GM19463 (cell line): ENCODE measurements at regions not wholly inside any gene's neighbourhood (a gene's known extent, or its start where the extent isn't known, plus 50 kb on each side); places are given as distances from the start of the nearest gene placed in this dataset.

ENCODE experiments used
- ATAC-seq: cut with Tn5 transposase; IDR thresholded peaks from one replicate; pipeline ENCODE4 v1.9.1; 2021; ENCODE audit warnings: mild to moderate bottlenecking, moderate library complexity; ENCODE audit not compliant: unreplicated experiment

DNA sequence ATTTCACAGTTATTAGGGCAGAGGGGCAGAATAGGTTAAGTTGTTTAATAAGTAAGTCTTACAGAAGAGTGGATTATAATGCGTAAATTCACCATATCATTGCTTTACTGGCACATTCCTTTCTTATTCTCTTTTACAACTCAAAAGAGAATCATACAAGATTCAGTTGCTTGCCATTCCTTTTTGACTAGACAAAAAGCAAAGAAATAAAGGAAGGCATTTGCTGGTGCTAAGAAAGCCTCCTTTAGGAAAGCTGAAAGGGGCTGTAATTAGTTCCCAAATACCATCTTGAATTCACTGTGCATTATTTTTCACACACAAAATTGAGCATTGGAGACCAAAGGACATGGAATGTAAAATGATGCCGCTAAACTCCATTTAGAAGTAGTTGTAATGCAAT, 499.3 kb downstream of the NXPH1 start:
- ATAC-seq = no peak

- no peak for ATAC-seq
These were observed 503.8 kb downstream of the NXPH1 start for GRCh38 chr7:8937204-8937603.

DNA sequence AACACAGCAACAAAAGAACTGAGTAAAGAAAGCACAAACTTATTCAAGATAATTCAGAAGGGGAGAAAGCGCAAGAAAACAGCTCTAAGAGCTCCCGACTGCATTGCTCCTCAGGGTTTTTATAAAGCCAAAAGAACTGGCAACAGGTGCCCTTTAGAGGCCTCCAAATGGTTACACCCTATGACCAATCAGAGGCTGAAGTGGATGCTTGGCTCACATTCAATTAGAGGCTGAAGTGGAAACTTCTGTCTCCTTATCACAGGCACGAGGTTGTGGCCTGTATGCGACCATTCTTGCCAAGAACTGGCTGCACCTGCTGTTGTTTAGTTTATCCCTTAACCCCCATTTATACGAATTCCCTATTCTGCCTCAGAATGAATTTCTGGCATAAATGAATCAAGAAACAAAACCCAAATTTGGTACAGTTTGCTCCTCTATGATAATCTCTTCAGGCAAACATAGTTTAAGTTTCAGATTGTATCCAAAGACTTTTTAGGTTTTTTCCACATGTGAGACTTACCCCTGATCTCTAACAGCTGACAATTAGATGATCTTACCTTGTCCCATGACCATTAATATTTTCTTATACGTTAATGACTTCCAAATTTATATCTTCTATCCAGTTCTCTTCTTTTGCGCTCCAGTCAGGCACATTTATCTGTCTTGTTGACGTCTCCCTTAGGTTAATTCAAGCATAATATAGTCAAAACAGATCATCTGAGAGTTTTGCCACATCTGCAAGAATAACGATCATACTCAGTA, 504.8 kb downstream of the NXPH1 start:
- ATAC-seq = no peak

DNA sequence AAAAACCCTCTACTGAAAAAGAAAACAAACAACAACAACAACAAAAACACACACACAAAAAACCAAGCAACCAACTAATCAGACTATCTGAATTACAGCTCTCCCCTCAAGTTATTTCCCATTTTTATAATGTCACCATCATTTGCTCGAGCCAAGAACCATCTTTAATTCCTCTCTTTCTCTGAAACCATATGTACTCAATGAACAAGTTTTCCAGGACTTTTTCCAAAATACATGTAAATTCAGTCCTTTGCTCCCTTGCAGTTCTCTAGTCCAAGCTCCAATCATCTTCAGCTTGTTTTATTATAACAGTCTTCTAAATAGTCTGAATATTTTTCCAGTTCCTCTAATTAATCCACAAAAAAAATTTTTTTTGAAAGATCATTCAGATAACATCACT, 506.0 kb downstream of the NXPH1 start:
- ATAC-seq = no peak

- no peak for ATAC-seq
These were observed 530.3 kb downstream of the NXPH1 start for GRCh38 chr7:8963722-8964121.

- ATAC-seq = no peak
These were observed 531.8 kb downstream of the NXPH1 start for GRCh38 chr7:8965177-8965576.

DNA sequence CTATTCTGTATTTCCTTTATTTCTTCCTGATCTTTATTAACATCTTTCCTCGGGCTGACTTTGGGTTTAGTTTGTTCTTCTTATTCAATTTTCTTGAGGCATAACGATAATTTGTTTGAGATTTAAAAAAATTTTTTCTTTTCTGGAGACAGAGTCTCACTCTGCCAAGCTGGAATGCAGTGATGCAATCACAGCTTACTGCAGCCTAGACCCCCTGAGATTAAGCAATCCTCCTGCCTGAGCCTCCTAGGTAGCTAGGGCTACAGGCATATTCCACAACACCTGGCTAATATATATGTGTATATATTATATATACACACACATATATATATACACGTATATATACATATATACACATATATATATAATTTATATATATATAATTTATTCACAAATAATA, 540.2 kb downstream of the NXPH1 start:
- ATAC-seq = no peak

GRCh38 chr7:8975681-8976080, 542.3 kb downstream of the NXPH1 start:
- no peak for ATAC-seq

GRCh38 chr7:8982338-8982992, 549.1 kb downstream of the NXPH1 start:
- no peak for ATAC-seq

- ATAC-seq = no peak
These were observed 551.8 kb downstream of the NXPH1 start for GRCh38 chr7:8985255-8985654.

GRCh38 chr7:8988267-8988666, 554.9 kb downstream of the NXPH1 start:
- no peak for ATAC-seq

DNA sequence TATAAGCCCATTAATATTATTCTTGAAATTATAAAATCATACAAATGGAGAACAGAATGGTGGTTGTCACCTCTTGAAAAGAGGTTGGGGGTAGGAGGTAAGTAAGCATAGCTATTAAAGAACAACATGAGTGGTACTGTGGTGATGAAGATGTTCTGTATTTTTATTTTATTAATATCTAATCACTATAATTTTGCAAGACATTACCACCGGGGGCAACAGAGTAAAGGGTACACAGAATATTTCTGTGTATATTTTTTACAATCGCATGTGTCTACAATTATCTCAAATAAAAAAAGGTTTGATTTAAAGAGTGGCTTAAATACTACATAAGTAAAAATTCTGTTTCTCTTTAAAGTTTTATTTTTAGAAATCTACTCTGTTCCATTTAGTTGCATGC, 557.8 kb downstream of the NXPH1 start:
- ATAC-seq = no peak

- ATAC-seq = no peak
These were observed 565.4 kb downstream of the NXPH1 start for GRCh38 chr7:8998762-8999161.

- no peak for ATAC-seq
These were observed 580.5 kb downstream of the NXPH1 start for GRCh38 chr7:9013940-9014339.

GRCh38 chr7:9017286-9017685, 583.9 kb downstream of the NXPH1 start:
- ATAC-seq = no peak

GRCh38 chr7:9022456-9022855, 589.0 kb downstream of the NXPH1 start:
- no peak for ATAC-seq

DNA sequence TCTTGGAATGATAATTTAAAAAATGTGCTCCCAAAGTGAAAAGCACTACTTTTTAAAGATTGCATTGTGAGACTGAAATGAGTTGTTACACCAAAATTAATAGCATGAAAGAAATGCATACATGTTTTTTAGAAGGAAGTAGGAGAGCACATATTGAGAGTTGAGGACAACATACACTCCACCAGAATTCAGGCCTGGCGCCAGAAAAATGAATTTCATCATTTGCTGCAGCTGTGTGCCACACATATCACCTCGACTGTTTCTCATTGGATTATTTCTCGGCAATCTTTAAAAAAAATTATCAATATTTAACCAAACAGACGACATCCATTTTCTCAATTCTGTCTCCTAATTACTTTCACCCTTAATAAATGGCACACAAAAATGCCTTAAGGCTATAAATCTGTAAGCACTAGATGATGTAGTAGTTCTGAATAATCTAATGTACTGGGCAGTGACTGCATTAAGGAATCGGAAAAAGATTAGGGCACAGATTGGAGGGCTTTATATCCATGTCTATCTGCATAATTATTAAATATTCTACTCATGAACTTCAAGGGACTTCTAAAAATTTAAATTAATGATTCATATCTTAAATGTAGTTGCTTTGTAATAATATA, 590.4 kb downstream of the NXPH1 start:
- ATAC-seq = no peak

- ATAC-seq = no peak
These were observed 592.7 kb downstream of the NXPH1 start for GRCh38 chr7:9026121-9026520.

DNA sequence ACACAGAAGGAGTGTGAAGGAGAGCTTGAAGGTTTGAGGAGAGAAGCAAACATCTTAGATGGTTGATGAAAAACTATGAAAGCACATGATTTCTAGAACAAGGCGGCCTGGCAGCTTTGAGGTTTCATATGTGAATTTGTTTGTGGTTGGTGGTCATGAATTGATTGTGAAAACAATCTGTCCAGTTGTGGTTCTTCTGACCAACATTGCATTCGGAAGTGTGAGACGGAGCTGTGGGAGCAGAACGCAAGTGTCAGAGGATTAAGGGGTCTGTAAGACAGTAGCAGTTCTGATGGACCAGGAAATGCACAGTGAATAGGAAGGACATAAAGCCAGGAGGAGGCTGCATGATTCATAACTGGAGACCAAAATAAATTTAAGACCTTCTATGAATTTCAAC, 594.6 kb downstream of the NXPH1 start:
- ATAC-seq = no peak

GRCh38 chr7:9029681-9030530, 596.5 kb downstream of the NXPH1 start:
- no peak for ATAC-seq

DNA sequence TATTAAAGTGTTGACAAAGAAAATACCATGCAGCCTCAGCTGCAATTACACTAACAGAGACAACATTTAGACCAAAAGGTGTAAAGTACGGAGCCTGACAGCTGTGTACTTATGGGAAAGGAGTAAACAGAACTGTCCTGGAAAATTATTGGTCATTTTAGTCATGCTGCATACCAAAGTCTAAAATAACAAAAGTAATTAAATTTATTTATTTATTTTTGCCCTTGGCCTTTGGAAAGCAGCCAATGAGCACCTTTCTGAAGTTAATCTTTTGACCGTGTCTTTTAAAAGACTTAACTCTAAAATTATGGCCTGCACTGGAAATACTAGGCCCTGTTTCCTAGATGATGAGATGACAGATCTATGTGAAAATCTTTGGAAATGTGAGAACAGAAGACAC, 597.6 kb downstream of the NXPH1 start:
- no peak for ATAC-seq
